ENCODE measurements at regions not wholly inside any gene's neighbourhood (a gene's known extent, or its start where the extent isn't known, plus 50 kb on each side); places are given as distances from the start of the nearest gene placed in this dataset.

- Histone ChIP-seq H3K9me3 (ENCODE audit: low read length) (no peaks in the 10 kb centered on the region), H4K20me1 (ENCODE audit: low read length) (no peaks in the 10 kb centered on the region), H3K27me3 (ENCODE audit: low read length) (peaks cover 54% of the 10 kb centered on the region), H3K4me3 (ENCODE audit: low read length) (no peak overlapping the region), H3K9me2 (replicated peaks; ENCODE audit: low read length) (no peaks in the 10 kb centered on the region), H3K79me2 (ENCODE audit: low read length) (no peaks in the 10 kb centered on the region), H3K27ac (ENCODE audit: low read length) (no peak overlapping the region), H2AFZ (ENCODE audit: low read length) (no peak overlapping the region), H3K4me1 (ENCODE audit: insufficient read depth, low read length) (no peaks in the 10 kb centered on the region), H3K9ac (ENCODE audit: low read length) (no peak overlapping the region), H3K36me3 (ENCODE audit: low read depth, low read length) (no peaks in the 10 kb centered on the region), H3F3A (ENCODE audit: low read length, unreplicated experiment) (no peaks in the 10 kb centered on the region), H3K4me2 (ENCODE audit: low read length) (no peak overlapping the region)
- DNase-seq (no peak), ATAC-seq (no peak)
- intact Hi-C loops (cut with micrococcal nuclease) = no loop called here
- BruUV-seq (replicated peaks) = no TSS peak
- ChIA-PET POLR2A (ENCODE audit: unreplicated experiment) (no interaction called here), CTCF (no interaction called here)
- no peak for TF ChIP-seq EZH2 (IDR thresholded peaks at IDR 0.05; ENCODE audit: low read length, unreplicated experiment)
- TF ChIP-seq EZH2phosphoT487 (IDR thresholded peaks at IDR 0.05; ENCODE audit: borderline replicate concordance, low read length) = no peak
- TF ChIP-seq CTCF (conservative IDR thresholded peaks at IDR 0.05; ENCODE audit: low read depth, low read length) = no peak
Observed at GRCh38 chr4:174086829-174087799, 196.4 kb downstream of the FBXO8 start.

GRCh38 chr4:174084981-174085380 is 198.5 kb downstream of the FBXO8 start:
- Histone ChIP-seq H3K27ac (ENCODE audit: low read length) (no peak overlapping the region), H3K4me1 (ENCODE audit: insufficient read depth, low read length) (no peaks in the 10 kb centered on the region), H3K36me3 (ENCODE audit: low read depth, low read length) (no peaks in the 10 kb centered on the region), H3K4me3 (ENCODE audit: low read length) (no peak overlapping the region), H3F3A (ENCODE audit: low read length, unreplicated experiment) (no peaks in the 10 kb centered on the region), H2AFZ (ENCODE audit: low read length) (no peak overlapping the region), H3K9ac (ENCODE audit: low read length) (no peak overlapping the region), H4K20me1 (ENCODE audit: low read length) (no peaks in the 10 kb centered on the region), H3K4me2 (ENCODE audit: low read length) (no peak overlapping the region), H3K79me2 (ENCODE audit: low read length) (no peaks in the 10 kb centered on the region), H3K9me3 (ENCODE audit: low read length) (no peaks in the 10 kb centered on the region), H3K27me3 (ENCODE audit: low read length) (peaks cover 62% of the 10 kb centered on the region), H3K9me2 (replicated peaks; ENCODE audit: low read length) (no peaks in the 10 kb centered on the region)
- CTCF ChIA-PET = no interaction called here
- POLR2A ChIA-PET (ENCODE audit: unreplicated experiment) = no interaction called here
- BruUV-seq (replicated peaks) = no TSS peak
- intact Hi-C loops (cut with micrococcal nuclease) = no loop called here
- no peak for ATAC-seq
- TF ChIP-seq EZH2phosphoT487 (IDR thresholded peaks at IDR 0.05; ENCODE audit: borderline replicate concordance, low read length) = no peak
- TF ChIP-seq EZH2 (IDR thresholded peaks at IDR 0.05; ENCODE audit: low read length, unreplicated experiment) = no peak
- TF ChIP-seq CTCF (conservative IDR thresholded peaks at IDR 0.05; ENCODE audit: low read depth, low read length) = no peak
- no peak for DNase-seq

- ChIA-PET CTCF (no interaction called here), POLR2A (ENCODE audit: unreplicated experiment) (no interaction called here)
- no peak overlapping the region for H3K27ac ChIP-seq (ENCODE audit: low read length)
Observed at GRCh38 chr4:174084542-174084941, 198.9 kb downstream of the FBXO8 start.

More at GRCh38 chr4:174084542-174084941, 198.9 kb downstream of the FBXO8 start:
- H3K27me3 ChIP-seq (ENCODE audit: low read length) = peaks cover 59% of the 10 kb centered on the region
- no peak overlapping the region for H3K9ac ChIP-seq (ENCODE audit: low read length)
- no peak overlapping the region for H3K4me3 ChIP-seq (ENCODE audit: low read length)
- H3K9me2 ChIP-seq (replicated peaks; ENCODE audit: low read length) = no peaks in the 10 kb centered on the region
- DNase-seq (no peak), ATAC-seq (no peak)
- H4K20me1 ChIP-seq (ENCODE audit: low read length) = no peaks in the 10 kb centered on the region
- TF ChIP-seq EZH2phosphoT487 (IDR thresholded peaks at IDR 0.05; ENCODE audit: borderline replicate concordance, low read length) = no peak
- TF ChIP-seq CTCF (conservative IDR thresholded peaks at IDR 0.05; ENCODE audit: low read depth, low read length) = no peak
- TF ChIP-seq EZH2 (IDR thresholded peaks at IDR 0.05; ENCODE audit: low read length, unreplicated experiment) = no peak
- H2AFZ ChIP-seq (ENCODE audit: low read length) = no peak overlapping the region
- H3K36me3 ChIP-seq (ENCODE audit: low read depth, low read length) = no peaks in the 10 kb centered on the region
- no TSS peak for BruUV-seq (replicated peaks)
- intact Hi-C loops (cut with micrococcal nuclease) = no loop called here
- H3K79me2 ChIP-seq (ENCODE audit: low read length) = no peaks in the 10 kb centered on the region
- H3F3A ChIP-seq (ENCODE audit: low read length, unreplicated experiment) = no peaks in the 10 kb centered on the region
- H3K4me1 ChIP-seq (ENCODE audit: insufficient read depth, low read length) = no peaks in the 10 kb centered on the region
- H3K4me2 ChIP-seq (ENCODE audit: low read length) = no peak overlapping the region
- no peaks in the 10 kb centered on the region for H3K9me3 ChIP-seq (ENCODE audit: low read length)

Measured in PC-3 (cell line).